ENCODE measurements at regions not wholly inside any gene's neighbourhood (a gene's known extent, or its start where the extent isn't known, plus 50 kb on each side); places are given as distances from the start of the nearest gene placed in this dataset.

- no peak overlapping the region for H3K4me3 ChIP-seq (ENCODE audit: low read length)
- H3K9ac ChIP-seq (ENCODE audit: low read depth, low read length), result no peak overlapping the region
- peaks cover 5% of the 10 kb centered on the region for H3K9me3 ChIP-seq (ENCODE audit: insufficient read depth, low read depth, low read length)
- H3K36me3 ChIP-seq (ENCODE audit: insufficient read depth, low read depth, low read length), result no peaks in the 10 kb centered on the region
- H3K27me3 ChIP-seq (ENCODE audit: insufficient read depth, low read length), result no peaks in the 10 kb centered on the region
- H3K4me1 ChIP-seq (ENCODE audit: insufficient read depth, low read length), result peaks cover 2% of the 10 kb centered on the region; the same call in 1 of the 2 replicates
- no peak overlapping the region for H3K27ac ChIP-seq (ENCODE audit: low read length)
Observed at GRCh38 chr6:82006027-82006738, 241.4 kb downstream of the IBTK start.

- no peak overlapping the region for H3K9ac ChIP-seq (ENCODE audit: low read depth, low read length)
- H3K4me3 ChIP-seq (ENCODE audit: low read length), result no peak overlapping the region
- H3K27me3 ChIP-seq (ENCODE audit: insufficient read depth, low read length), result no peaks in the 10 kb centered on the region
- H3K27ac ChIP-seq (ENCODE audit: low read length), result no peak overlapping the region
- no peaks in the 10 kb centered on the region for H3K36me3 ChIP-seq (ENCODE audit: insufficient read depth, low read depth, low read length)
- H3K4me1 ChIP-seq (ENCODE audit: insufficient read depth, low read length), result peaks cover 8% of the 10 kb centered on the region; the same call in 1 of the 2 replicates
- H3K9me3 ChIP-seq (ENCODE audit: insufficient read depth, low read depth, low read length), result no peaks in the 10 kb centered on the region; the same call in 1 of the 2 replicates
Observed at GRCh38 chr6:82000551-82000950, 247.0 kb downstream of the IBTK start.

- Histone ChIP-seq H3K9ac (ENCODE audit: low read depth, low read length) (no peak overlapping the region), H3K9me3 (ENCODE audit: insufficient read depth, low read depth, low read length) (no peaks in the 10 kb centered on the region), H3K27ac (ENCODE audit: low read length) (no peak overlapping the region), H3K4me1 (ENCODE audit: insufficient read depth, low read length) (peaks cover 8% of the 10 kb centered on the region; the same call in 1 of the 2 replicates), H3K27me3 (ENCODE audit: insufficient read depth, low read length) (no peaks in the 10 kb centered on the region), H3K36me3 (ENCODE audit: insufficient read depth, low read depth, low read length) (no peaks in the 10 kb centered on the region), H3K4me3 (ENCODE audit: low read length) (no peak overlapping the region)
Observed at GRCh38 chr6:81999826-82000225, 247.3 kb upstream of the TENT5A start.

- peaks cover 8% of the 10 kb centered on the region; the same call in 1 of the 2 replicates for H3K4me1 ChIP-seq (ENCODE audit: insufficient read depth, low read length)
- no peak overlapping the region for H3K27ac ChIP-seq (ENCODE audit: low read length)
- H3K4me3 ChIP-seq (ENCODE audit: low read length), result no peak overlapping the region
- no peaks in the 10 kb centered on the region for H3K9me3 ChIP-seq (ENCODE audit: insufficient read depth, low read depth, low read length)
- no peaks in the 10 kb centered on the region for H3K27me3 ChIP-seq (ENCODE audit: insufficient read depth, low read length)
- no peaks in the 10 kb centered on the region for H3K36me3 ChIP-seq (ENCODE audit: insufficient read depth, low read depth, low read length)
- H3K9ac ChIP-seq (ENCODE audit: low read depth, low read length), result no peak overlapping the region
Observed at GRCh38 chr6:81999270-81999669, 246.8 kb upstream of the TENT5A start.

- Histone ChIP-seq H3K27ac (ENCODE audit: low read length) (no peak overlapping the region), H3K9ac (ENCODE audit: low read depth, low read length) (no peak overlapping the region), H3K4me3 (ENCODE audit: low read length) (no peak overlapping the region), H3K4me1 (ENCODE audit: insufficient read depth, low read length) (peaks cover 8% of the 10 kb centered on the region; the same call in 1 of the 2 replicates), H3K9me3 (ENCODE audit: insufficient read depth, low read depth, low read length) (no peaks in the 10 kb centered on the region), H3K36me3 (ENCODE audit: insufficient read depth, low read depth, low read length) (no peaks in the 10 kb centered on the region), H3K27me3 (ENCODE audit: insufficient read depth, low read length) (no peaks in the 10 kb centered on the region)
Observed at GRCh38 chr6:81998432-81998831, 246.0 kb upstream of the TENT5A start.

GRCh38 chr6:81997090-81997926 is 244.8 kb upstream of the TENT5A start:
- no peaks in the 10 kb centered on the region for H3K27me3 ChIP-seq (ENCODE audit: insufficient read depth, low read length)
- no peaks in the 10 kb centered on the region for H3K9me3 ChIP-seq (ENCODE audit: insufficient read depth, low read depth, low read length)
- no peak overlapping the region for H3K27ac ChIP-seq (ENCODE audit: low read length)
- H3K9ac ChIP-seq (ENCODE audit: low read depth, low read length), result no peak overlapping the region
- no peaks in the 10 kb centered on the region for H3K36me3 ChIP-seq (ENCODE audit: insufficient read depth, low read depth, low read length)
- H3K4me3 ChIP-seq (ENCODE audit: low read length), result no peak overlapping the region
- peaks cover 8% of the 10 kb centered on the region; the same call in 1 of the 2 replicates for H3K4me1 ChIP-seq (ENCODE audit: insufficient read depth, low read length)

GRCh38 chr6:81996414-81996813 is 243.9 kb upstream of the TENT5A start:
- Histone ChIP-seq H3K27ac (ENCODE audit: low read length) (no peak overlapping the region), H3K4me1 (ENCODE audit: insufficient read depth, low read length) (peaks cover 8% of the 10 kb centered on the region; the same call in 1 of the 2 replicates), H3K27me3 (ENCODE audit: insufficient read depth, low read length) (no peaks in the 10 kb centered on the region), H3K4me3 (ENCODE audit: low read length) (no peak overlapping the region), H3K36me3 (ENCODE audit: insufficient read depth, low read depth, low read length) (no peaks in the 10 kb centered on the region), H3K9ac (ENCODE audit: low read depth, low read length) (no peak overlapping the region), H3K9me3 (ENCODE audit: insufficient read depth, low read depth, low read length) (no peaks in the 10 kb centered on the region)

- H3K9ac ChIP-seq (ENCODE audit: low read depth, low read length), result no peak overlapping the region
- no peaks in the 10 kb centered on the region for H3K9me3 ChIP-seq (ENCODE audit: insufficient read depth, low read depth, low read length)
- peaks cover 1% of the 10 kb centered on the region; the same call in 1 of the 2 replicates for H3K4me1 ChIP-seq (ENCODE audit: insufficient read depth, low read length)
- H3K36me3 ChIP-seq (ENCODE audit: insufficient read depth, low read depth, low read length), result no peaks in the 10 kb centered on the region
- H3K27me3 ChIP-seq (ENCODE audit: insufficient read depth, low read length), result no peaks in the 10 kb centered on the region
- no peak overlapping the region for H3K27ac ChIP-seq (ENCODE audit: low read length)
- no peak overlapping the region for H3K4me3 ChIP-seq (ENCODE audit: low read length)
Observed at GRCh38 chr6:81995548-81996289, 243.2 kb upstream of the TENT5A start.

- H3K36me3 ChIP-seq (ENCODE audit: insufficient read depth, low read depth, low read length), result no peaks in the 10 kb centered on the region
- peaks cover 9% of the 10 kb centered on the region; the same call in 1 of the 2 replicates for H3K4me1 ChIP-seq (ENCODE audit: insufficient read depth, low read length)
- no peaks in the 10 kb centered on the region for H3K27me3 ChIP-seq (ENCODE audit: insufficient read depth, low read length)
- no peaks in the 10 kb centered on the region for H3K9me3 ChIP-seq (ENCODE audit: insufficient read depth, low read depth, low read length)
- no peak overlapping the region for H3K4me3 ChIP-seq (ENCODE audit: low read length)
- no peak overlapping the region for H3K27ac ChIP-seq (ENCODE audit: low read length)
- no peak overlapping the region for H3K9ac ChIP-seq (ENCODE audit: low read depth, low read length)
Observed at GRCh38 chr6:81988871-81989270, 236.4 kb upstream of the TENT5A start.

- Histone ChIP-seq H3K4me1 (ENCODE audit: insufficient read depth, low read length) (peaks cover 9% of the 10 kb centered on the region; the same call in 1 of the 2 replicates), H3K9me3 (ENCODE audit: insufficient read depth, low read depth, low read length) (no peaks in the 10 kb centered on the region), H3K4me3 (ENCODE audit: low read length) (no peak overlapping the region), H3K36me3 (ENCODE audit: insufficient read depth, low read depth, low read length) (no peaks in the 10 kb centered on the region), H3K9ac (ENCODE audit: low read depth, low read length) (no peak overlapping the region), H3K27ac (ENCODE audit: low read length) (no peak overlapping the region), H3K27me3 (ENCODE audit: insufficient read depth, low read length) (no peaks in the 10 kb centered on the region)
Observed at GRCh38 chr6:81988446-81988845, 236.0 kb upstream of the TENT5A start.

GRCh38 chr6:81987293-81987692 is 234.8 kb upstream of the TENT5A start:
- Histone ChIP-seq H3K4me1 (ENCODE audit: insufficient read depth, low read length) (peaks cover 9% of the 10 kb centered on the region; the same call in 1 of the 2 replicates), H3K36me3 (ENCODE audit: insufficient read depth, low read depth, low read length) (no peaks in the 10 kb centered on the region), H3K27ac (ENCODE audit: low read length) (no peak overlapping the region)

More at GRCh38 chr6:81987293-81987692, 234.8 kb upstream of the TENT5A start:
- no peaks in the 10 kb centered on the region for H3K27me3 ChIP-seq (ENCODE audit: insufficient read depth, low read length)
- H3K9me3 ChIP-seq (ENCODE audit: insufficient read depth, low read depth, low read length), result no peaks in the 10 kb centered on the region
- H3K9ac ChIP-seq (ENCODE audit: low read depth, low read length), result no peak overlapping the region
- no peak overlapping the region for H3K4me3 ChIP-seq (ENCODE audit: low read length)
